GM21515 (cell line): ENCODE measurements at regions not wholly inside any gene's neighbourhood (a gene's known extent, or its start where the extent isn't known, plus 50 kb on each side); places are given as distances from the start of the nearest gene placed in this dataset.
"Not testable (repeated sequence)": the region's sequence is repeated elsewhere in the genome, so short reads cannot be mapped to it uniquely, and the experiment has no call there.

Source experiments
- ATAC-seq: cut with Tn5 transposase; IDR thresholded peaks from one replicate; pipeline ENCODE4 v1.9.1; 2021; ENCODE audit not compliant: unreplicated experiment

GRCh38 chr14:105894978-105895881 is 368.8 kb downstream of the TMEM121 start:
- no peak for ATAC-seq

DNA sequence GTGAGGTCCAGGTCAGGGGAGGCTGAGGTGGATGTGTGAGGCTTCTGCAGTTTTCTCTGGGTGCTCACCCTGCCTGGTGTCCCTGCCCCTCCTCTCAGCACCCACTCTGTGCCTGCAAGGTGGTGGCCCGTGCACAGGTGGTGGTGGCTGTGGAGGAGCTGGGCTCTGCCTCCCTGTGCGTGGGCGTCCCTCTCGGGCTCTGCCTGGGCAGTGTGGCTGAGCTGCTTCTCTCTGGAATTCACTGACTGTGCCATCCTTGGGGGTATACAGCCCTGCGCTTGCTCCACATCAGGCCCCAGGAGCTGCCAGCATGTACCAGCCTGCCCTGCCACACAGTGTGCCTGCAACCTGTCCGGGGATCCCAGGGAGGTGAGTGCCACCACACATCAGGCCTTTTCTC is 369.8 kb downstream of the TMEM121 start:
- not testable (repeated sequence) for ATAC-seq

DNA sequence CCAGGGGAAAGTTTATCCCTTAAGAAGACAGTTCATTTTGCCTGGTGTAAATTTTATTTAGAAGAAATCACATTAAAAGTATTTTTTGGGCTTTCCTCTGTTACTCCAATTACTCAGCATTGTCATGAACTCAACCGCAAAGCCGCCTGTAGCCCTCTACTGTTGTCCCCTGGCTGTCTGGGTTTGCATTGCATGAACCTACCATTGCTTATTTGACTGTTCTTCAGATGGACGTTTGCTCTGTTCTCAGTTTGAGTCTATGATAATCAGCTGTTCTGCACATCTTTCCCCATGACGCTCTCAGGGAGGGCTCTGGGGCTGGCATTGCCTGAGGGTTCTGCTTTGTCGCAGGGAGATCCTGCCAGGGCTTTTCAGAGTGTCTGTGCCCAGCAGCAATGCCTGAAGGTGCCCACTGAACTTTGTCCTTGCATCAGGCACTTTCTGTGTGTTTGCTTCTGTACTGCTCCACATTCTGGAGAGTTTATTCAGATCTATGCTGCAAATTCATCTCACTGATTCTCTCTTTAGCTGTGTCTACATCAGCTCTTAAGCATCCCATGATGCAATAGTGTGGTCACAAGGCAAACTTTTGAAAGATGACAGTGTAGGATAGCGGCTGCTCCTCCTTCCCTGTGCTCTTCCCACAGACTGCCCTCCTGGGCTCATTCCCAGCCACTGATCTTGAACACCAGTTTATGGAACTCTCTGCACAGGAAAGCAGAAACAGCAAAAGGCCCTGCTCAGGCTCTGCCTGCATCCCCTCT is 370.8 kb downstream of the TMEM121 start:
- not testable (repeated sequence) for ATAC-seq

DNA sequence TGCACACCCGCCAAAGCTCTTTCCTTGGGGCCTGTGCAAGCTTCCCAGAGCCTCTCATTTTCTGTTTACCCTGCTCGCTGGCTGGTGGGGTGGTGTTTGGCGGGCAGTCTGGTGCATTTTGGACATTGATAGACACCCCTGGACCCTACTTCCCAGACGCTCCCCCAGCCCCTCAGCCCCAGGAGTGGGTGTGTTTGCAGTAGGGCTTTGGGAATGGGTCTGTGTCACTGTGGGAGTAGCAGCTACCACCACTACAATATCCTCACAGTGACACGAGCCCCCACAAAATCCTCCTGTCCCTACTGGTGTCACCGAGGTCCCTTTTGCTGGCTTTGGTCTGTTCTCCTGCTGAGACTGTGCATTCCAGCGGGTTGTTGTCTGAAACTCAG is 371.3 kb downstream of the TMEM121 start:
- ATAC-seq = no peak

DNA sequence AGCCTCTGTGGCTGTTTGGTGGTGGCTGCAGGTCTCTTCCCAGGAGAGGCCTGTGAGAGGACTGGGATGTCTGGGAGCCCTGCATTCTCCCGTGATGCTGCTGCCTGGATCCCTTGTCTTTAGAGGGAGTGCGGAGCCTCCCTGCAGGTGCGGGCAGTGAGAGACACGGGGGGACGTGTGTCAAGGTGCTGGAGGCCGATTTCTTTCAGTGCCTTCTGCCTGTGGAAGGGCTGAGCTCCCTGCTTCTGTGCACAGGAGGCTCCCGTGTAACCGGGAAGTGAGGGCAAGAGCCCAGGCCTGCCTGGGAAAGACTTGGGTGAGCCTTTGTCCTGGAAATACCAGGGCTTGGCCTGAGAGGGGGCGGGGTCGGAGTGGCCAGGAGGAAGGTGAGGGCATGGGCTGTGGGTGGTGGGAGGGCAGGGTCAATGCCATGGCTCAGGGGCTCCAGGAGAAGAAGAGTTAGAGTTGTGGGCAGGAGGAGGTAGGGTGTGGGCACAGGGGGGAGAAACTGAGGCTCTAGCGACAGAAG is 372.2 kb downstream of the TMEM121 start:
- no peak for ATAC-seq

- ATAC-seq = no peak
Observed at GRCh38 chr14:105899071-105899641, 372.8 kb downstream of the TMEM121 start.

- no peak for ATAC-seq
Observed at GRCh38 chr14:105899657-105900397, 373.4 kb downstream of the TMEM121 start.

GRCh38 chr14:105900398-105901160 is 374.2 kb downstream of the TMEM121 start:
- no peak for ATAC-seq

DNA sequence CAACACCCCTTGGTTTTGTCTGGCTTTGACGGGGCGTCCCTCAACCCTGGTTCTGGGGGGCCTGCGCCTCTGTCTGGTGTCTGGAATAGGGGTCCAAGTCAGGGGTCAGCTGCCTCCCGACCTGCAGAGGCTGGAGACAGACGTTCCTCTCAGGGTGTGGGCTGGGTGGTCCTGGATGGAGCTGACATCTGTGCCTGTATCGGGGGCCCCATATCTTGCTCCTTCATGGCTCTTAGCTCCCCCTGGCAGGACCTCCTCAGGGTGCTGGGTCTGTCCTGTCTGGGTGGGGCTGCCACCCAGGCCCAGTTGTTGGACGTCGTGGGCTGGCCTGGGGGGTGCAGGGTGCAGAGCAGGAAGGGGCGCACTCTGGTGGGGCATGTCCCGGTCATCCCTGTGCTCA is 374.8 kb downstream of the TMEM121 start:
- no peak for ATAC-seq

GRCh38 chr14:105902131-105902898 is 375.9 kb downstream of the TMEM121 start:
- no peak for ATAC-seq

- not testable (repeated sequence) for ATAC-seq
Observed at GRCh38 chr14:105902899-105903165, 376.4 kb downstream of the TMEM121 start.

DNA sequence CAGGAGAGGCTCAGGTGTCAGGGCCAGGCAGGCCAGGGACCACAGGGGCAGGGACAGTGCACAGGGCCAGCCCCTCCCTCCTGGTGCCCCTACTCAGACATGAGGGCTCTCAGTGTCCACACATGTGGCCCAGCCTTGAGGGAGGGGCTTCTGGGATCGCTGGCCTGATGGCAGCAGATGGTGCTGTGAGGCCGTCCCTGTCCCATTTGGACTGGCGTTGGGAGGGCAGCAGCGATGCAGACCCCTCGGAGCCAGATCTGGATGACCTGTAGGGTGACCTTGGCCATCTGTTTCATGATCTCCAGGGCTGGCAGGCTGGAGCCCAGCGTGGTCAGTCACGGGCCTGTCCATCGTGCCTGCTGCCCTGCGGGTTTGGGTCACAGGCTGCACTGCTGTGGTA is 377.6 kb downstream of the TMEM121 start:
- no peak for ATAC-seq

DNA sequence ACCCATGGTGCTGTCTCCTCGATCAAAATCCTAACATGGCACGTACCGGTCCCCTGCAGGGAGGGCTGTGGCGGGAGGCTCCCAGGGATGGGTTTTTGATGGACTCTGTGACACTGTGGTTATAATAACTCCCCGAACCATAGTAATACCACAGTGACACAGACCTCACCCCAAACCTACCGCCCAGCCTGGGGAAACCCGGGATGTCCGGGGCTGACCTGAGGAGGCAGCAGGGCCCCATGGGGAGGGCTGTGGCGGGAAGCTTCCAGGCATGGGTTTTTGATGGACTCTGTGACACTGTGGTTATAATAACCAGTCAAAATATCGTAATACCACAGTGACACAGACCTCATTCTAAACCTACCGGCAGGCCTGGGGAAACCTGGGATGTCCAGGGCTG is 378.0 kb downstream of the TMEM121 start:
- no peak for ATAC-seq

- no peak for ATAC-seq
Observed at GRCh38 chr14:105905456-105905855, 379.1 kb downstream of the TMEM121 start.

GRCh38 chr14:105907276-105907675 is 380.9 kb downstream of the TMEM121 start:
- ATAC-seq = no peak

DNA sequence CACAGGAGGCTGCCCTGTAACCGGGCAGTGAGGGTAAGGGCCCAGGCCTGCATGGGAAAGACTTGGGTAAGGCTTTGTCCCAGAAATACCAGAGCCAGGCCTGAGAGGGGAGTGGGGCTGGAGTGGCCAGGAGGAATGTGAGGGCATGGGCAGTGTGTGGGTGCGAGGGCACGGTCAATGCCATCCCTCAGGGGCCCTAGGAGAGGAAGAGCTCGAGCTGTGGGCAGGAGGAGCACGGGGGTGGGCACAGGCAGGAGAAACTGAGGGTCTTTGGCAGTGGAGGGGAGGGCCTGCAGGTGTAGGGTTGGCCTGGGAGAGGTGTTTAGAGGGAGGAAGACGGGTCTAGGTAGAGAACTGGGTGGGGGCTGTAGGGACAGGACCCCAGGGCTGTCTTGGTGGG is 381.6 kb downstream of the TMEM121 start:
- ATAC-seq = no peak

DNA sequence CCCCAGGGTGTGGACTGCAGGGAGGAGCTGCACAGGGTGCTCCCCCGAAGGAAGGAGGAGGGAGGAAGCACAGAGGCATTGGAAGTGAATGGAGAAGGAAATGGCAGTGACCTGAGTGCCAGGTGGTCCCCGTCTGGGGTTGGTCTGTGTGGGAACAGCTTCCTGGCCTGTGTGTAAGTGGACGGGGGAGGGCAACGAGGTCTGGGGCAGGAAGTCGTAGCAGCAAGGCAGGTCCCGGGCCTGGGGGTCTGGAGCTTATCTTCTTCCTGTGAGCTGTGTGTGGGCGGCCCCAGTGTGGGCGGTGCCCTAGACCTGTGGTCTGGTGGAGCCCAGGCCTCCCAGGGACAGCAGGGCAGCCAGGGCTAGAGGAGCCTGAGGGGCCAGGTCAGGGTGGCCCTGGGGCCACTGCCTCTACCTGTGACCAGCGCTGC is 382.1 kb downstream of the TMEM121 start:
- no peak for ATAC-seq

DNA sequence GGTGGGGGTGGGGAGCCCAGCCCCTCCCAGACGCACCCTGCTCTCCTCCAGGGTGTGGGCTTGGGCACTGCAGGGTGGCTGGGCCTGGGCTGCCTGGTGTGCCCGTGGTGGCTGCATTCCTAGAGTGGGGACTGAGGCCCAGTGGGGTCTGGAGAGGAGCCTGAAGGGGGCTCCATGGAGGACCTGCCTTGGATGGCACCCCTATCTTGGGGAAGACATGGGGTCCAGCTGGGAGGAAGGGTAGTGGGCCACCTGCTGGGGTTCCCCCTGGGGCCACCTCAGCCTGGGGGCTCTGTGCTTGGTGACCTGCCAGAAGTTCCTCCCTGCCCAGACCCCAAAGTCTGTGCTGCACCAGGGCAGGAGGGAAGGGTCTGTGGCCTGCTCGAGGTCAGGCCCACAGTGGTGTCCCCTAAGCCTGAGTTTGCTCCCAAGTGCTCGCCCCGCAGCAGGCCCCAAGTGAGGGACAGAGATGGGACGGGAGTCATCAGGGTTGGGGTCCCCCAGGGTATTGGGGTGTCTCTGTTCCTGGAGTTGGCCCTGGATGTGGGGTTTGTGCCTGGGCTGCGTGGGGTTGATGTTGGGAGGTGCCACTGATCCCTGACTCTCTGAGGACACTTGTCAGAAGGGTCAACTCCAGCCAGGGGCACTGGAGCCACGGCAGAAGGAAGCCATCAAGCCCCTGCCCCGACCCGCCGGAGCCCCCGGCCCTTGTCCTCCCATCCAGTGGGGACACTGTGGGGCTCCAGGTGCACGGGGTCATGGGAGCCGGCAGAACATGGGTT is 382.9 kb downstream of the TMEM121 start:
- ATAC-seq = no peak

DNA sequence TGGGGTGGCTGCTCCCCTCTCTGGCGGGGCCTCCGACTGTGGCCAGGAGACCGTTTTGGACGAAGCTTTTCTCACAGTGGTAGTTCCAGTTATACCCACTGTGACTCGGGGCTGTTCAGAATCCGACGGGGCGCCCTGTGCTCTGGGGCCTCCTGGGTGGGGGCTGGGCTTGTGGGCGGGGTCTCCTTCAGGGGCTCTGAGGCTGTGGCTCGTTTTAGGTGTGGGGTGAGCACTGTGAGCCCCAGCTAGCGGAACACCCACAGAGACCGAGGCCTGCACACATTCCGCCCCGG is 383.4 kb downstream of the TMEM121 start:
- not testable (repeated sequence) for ATAC-seq
